Neural cell (in vitro differentiated cells): ENCODE measurements at regions not wholly inside any gene's neighbourhood (a gene's known extent, or its start where the extent isn't known, plus 50 kb on each side); places are given as distances from the start of the nearest gene placed in this dataset.

Experiments
- H2AFZ ChIP-seq: fragments of 200-600, 300-800 bp; sonication (generic), shearing (Covaris generic); 2 replicates; pipeline ENCODE4 v1.6.0; 2014; ENCODE audit warnings: low read depth, mild to moderate bottlenecking, antibody characterized with exemption, low read length, moderate library complexity
- H3F3A ChIP-seq: fragments of 200-600 bp; shearing (Covaris generic); 2 replicates; pipeline ENCODE4 v1.6.1; 2016; ENCODE audit warnings: mild to moderate bottlenecking, moderate library complexity, mixed read lengths, antibody characterized with exemption, low read length; ENCODE audit not compliant: insufficient read depth, poor library complexity, severe bottlenecking
- H3K27ac ChIP-seq: fragments of 200-600, 300-800 bp; sonication (generic), shearing (Covaris generic); 2 replicates; pipeline ENCODE4 v1.5.1; 2014; ENCODE audit warnings: mild to moderate bottlenecking, low read length, moderate library complexity
- H3K27me3 ChIP-seq: fragments of 300-800, 200-600 bp; sonication (generic), shearing (Covaris generic); 2 replicates; pipeline ENCODE4 v1.6.0; 2014; ENCODE audit warnings: mild to moderate bottlenecking, low read depth, low read length, moderate library complexity; ENCODE audit not compliant: insufficient read depth
- H3K36me3 ChIP-seq: fragments of 300-800, 200-600 bp; sonication (generic), shearing (Covaris generic); 2 replicates; pipeline ENCODE4 v1.5.1; 2014; ENCODE audit warnings: mild to moderate bottlenecking, antibody characterized with exemption, low read length, moderate library complexity; ENCODE audit not compliant: insufficient read depth
- H3K4me2 ChIP-seq: fragments of 300-800, 200-600 bp; sonication (generic), shearing (Covaris generic); 2 replicates; pipeline ENCODE4 v1.6.0; 2014; ENCODE audit warnings: mild to moderate bottlenecking, low read length
- H3K4me3 ChIP-seq: fragments of 300-800, 200-600 bp; sonication (generic), shearing (Covaris generic); 2 replicates; pipeline ENCODE4 v1.5.1; 2014; ENCODE audit warnings: mild to moderate bottlenecking, low read length, moderate library complexity
- H3K79me2 ChIP-seq: fragments of 200-600 bp; shearing (Covaris generic); replicated peaks from 2 replicates; pipeline ENCODE4 v1.6.0; 2014; ENCODE audit warnings: mild to moderate bottlenecking, low read length, moderate library complexity; ENCODE audit not compliant: insufficient read depth
- H3K9ac ChIP-seq: fragments of 300-800, 200-600 bp; sonication (generic), shearing (Covaris generic); 2 replicates; pipeline ENCODE4 v1.6.1; 2016; ENCODE audit warnings: mild to moderate bottlenecking, low read length, mixed read lengths
- H3K9me2 ChIP-seq: fragments of 200-600 bp; shearing (Covaris generic); 2 replicates; pipeline ENCODE4 v1.6.1; 2016; ENCODE audit warnings: mild to moderate bottlenecking, low read length, mixed read lengths; ENCODE audit not compliant: insufficient read depth
- H3K9me3 ChIP-seq: fragments of 200-600, 300-800 bp; sonication (generic), shearing (Covaris generic); 2 replicates; pipeline ENCODE4 v1.6.1; 2016; ENCODE audit warnings: mild to moderate bottlenecking, mixed run types, low read length, moderate library complexity, mixed read lengths
- H4K20me1 ChIP-seq: fragments of 200-600 bp; shearing (Covaris generic); 2 replicates; pipeline ENCODE4 v1.6.1; 2016; ENCODE audit warnings: mild to moderate bottlenecking, mixed run types; ENCODE audit not compliant: insufficient read depth
- EP300 ChIP-seq: fragments of 450-650 bp; conservative IDR thresholded peaks from 2 replicates; pipeline ENCODE4 v1.6.1; 2014; ENCODE audit warnings: antibody characterized with exemption, mild to moderate bottlenecking, moderate library complexity; ENCODE audit not compliant: poor library complexity, severe bottlenecking
- EZH2 ChIP-seq: fragments of 200-600, 300-800 bp; shearing (Covaris generic), sonication (generic); IDR thresholded peaks from 2 replicates; pipeline ENCODE4 v1.6.1; 2014; ENCODE audit warnings: antibody characterized with exemption, low read length, borderline replicate concordance, mild to moderate bottlenecking; ENCODE audit not compliant: insufficient read depth, poor library complexity, severe bottlenecking
- MXI1 ChIP-seq: fragments of 450-650 bp; conservative IDR thresholded peaks from 2 replicates; pipeline ENCODE4 v1.6.1; 2014; ENCODE audit warnings: antibody characterized with exemption, mild to moderate bottlenecking; ENCODE audit not compliant: poor library complexity, severe bottlenecking
- POLR2AphosphoS5 ChIP-seq: IDR thresholded peaks from 2 replicates; pipeline ENCODE4 v1.6.1; 2012
- RAD21 ChIP-seq: fragments of 450-650 bp; conservative IDR thresholded peaks from 2 replicates; pipeline ENCODE4 v1.6.1; 2014; ENCODE audit warnings: antibody characterized with exemption, mild to moderate bottlenecking, moderate library complexity
- SMC3 ChIP-seq: fragments of 450-650 bp; conservative IDR thresholded peaks from 2 replicates; pipeline ENCODE4 v1.6.1; 2014; ENCODE audit warnings: antibody characterized with exemption, mild to moderate bottlenecking, moderate library complexity; ENCODE audit not compliant: poor library complexity
- TAF1 ChIP-seq: IDR thresholded peaks from 2 replicates; pipeline ENCODE4 v1.6.1; 2012; ENCODE audit warnings: low read depth
- TF ChIP-seq, protein P1 (sequence below): fragments of 450-650 bp; IDR thresholded peaks from 2 replicates; pipeline ENCODE4 v1.5.1; 2014; ENCODE audit warnings: antibody characterized with exemption, mild to moderate bottlenecking, moderate library complexity; ENCODE audit not compliant: poor library complexity, severe bottlenecking
- TF ChIP-seq, protein P2 (sequence below): IDR thresholded peaks from 2 replicates; pipeline ENCODE4 v1.6.1; 2012; ENCODE audit warnings: borderline replicate concordance

DNA sequence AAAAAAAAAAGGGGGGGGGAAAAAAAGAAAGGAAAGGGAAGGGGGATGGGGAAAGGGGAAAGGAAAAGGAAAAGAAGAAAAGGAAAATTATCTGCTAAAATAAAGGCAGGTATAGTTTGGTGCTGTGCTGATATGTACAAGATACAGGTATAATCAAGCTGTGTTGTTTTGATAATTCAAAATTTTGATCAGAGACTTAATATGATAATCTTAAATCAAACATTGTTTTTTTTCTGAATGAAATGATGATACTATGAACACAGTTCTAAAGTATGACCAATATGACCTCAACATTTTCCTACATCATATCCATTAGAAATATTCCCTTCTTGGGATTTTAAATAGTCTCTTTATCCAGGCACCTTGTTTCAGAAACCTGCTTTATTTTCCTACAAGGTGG, 115.6 kb upstream of the TRPM3 start:
- Histone ChIP-seq H3K36me3 (no peaks in the 10 kb centered on the region), H3F3A (no peaks in the 10 kb centered on the region), H3K9me3 (no peaks in the 10 kb centered on the region), H3K4me2 (no peak overlapping the region), H3K9ac (no peak overlapping the region), H3K27ac (no peak overlapping the region), H2AFZ (no peak overlapping the region), H3K79me2 (no peaks in the 10 kb centered on the region), H3K9me2 (no peaks in the 10 kb centered on the region), H4K20me1 (no peaks in the 10 kb centered on the region), H3K27me3 (no peaks in the 10 kb centered on the region), H3K4me3 (no peak overlapping the region)
- TF ChIP-seq SMC3: no peak
- TF ChIP-seq RAD21: no peak
- TF ChIP-seq MXI1: no peak

DNA sequence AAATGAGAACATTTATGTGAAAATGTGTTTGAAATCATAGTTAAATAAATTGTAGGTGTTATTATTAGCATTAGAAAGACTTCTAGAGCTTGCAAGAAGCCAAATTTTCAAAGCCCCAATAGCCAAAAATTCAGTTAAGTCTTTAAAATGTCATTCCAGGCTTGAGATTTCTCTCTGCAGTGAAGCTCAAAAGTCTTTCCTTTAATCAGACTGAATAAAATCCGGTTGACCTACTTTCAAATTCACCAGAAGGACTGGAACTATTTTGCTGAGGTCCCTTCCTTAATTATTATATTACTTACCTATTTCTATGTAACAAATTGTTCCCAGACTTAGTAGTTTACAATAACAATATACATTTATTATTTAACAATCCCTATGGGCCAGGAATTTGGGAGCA, 112.2 kb upstream of the TRPM3 start:
- no peaks in the 10 kb centered on the region for H3F3A ChIP-seq
- no peak overlapping the region for H3K9ac ChIP-seq
- H3K4me2 ChIP-seq: no peak overlapping the region
- H3K79me2 ChIP-seq: no peaks in the 10 kb centered on the region
- no peaks in the 10 kb centered on the region for H3K27me3 ChIP-seq
- TF ChIP-seq, protein P1, sequence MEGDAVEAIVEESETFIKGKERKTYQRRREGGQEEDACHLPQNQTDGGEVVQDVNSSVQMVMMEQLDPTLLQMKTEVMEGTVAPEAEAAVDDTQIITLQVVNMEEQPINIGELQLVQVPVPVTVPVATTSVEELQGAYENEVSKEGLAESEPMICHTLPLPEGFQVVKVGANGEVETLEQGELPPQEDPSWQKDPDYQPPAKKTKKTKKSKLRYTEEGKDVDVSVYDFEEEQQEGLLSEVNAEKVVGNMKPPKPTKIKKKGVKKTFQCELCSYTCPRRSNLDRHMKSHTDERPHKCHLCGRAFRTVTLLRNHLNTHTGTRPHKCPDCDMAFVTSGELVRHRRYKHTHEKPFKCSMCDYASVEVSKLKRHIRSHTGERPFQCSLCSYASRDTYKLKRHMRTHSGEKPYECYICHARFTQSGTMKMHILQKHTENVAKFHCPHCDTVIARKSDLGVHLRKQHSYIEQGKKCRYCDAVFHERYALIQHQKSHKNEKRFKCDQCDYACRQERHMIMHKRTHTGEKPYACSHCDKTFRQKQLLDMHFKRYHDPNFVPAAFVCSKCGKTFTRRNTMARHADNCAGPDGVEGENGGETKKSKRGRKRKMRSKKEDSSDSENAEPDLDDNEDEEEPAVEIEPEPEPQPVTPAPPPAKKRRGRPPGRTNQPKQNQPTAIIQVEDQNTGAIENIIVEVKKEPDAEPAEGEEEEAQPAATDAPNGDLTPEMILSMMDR: no peak
- TF ChIP-seq, protein P2, sequence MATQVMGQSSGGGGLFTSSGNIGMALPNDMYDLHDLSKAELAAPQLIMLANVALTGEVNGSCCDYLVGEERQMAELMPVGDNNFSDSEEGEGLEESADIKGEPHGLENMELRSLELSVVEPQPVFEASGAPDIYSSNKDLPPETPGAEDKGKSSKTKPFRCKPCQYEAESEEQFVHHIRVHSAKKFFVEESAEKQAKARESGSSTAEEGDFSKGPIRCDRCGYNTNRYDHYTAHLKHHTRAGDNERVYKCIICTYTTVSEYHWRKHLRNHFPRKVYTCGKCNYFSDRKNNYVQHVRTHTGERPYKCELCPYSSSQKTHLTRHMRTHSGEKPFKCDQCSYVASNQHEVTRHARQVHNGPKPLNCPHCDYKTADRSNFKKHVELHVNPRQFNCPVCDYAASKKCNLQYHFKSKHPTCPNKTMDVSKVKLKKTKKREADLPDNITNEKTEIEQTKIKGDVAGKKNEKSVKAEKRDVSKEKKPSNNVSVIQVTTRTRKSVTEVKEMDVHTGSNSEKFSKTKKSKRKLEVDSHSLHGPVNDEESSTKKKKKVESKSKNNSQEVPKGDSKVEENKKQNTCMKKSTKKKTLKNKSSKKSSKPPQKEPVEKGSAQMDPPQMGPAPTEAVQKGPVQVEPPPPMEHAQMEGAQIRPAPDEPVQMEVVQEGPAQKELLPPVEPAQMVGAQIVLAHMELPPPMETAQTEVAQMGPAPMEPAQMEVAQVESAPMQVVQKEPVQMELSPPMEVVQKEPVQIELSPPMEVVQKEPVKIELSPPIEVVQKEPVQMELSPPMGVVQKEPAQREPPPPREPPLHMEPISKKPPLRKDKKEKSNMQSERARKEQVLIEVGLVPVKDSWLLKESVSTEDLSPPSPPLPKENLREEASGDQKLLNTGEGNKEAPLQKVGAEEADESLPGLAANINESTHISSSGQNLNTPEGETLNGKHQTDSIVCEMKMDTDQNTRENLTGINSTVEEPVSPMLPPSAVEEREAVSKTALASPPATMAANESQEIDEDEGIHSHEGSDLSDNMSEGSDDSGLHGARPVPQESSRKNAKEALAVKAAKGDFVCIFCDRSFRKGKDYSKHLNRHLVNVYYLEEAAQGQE: no peak
- TF ChIP-seq RAD21: no peak
- TF ChIP-seq SMC3: no peak
- no peak for TF ChIP-seq TAF1
- TF ChIP-seq MXI1: no peak
- no peak for TF ChIP-seq EP300
- no peak for TF ChIP-seq POLR2AphosphoS5
- no peak for TF ChIP-seq EZH2
- H3K27ac ChIP-seq: no peak overlapping the region
- H3K4me3 ChIP-seq: no peak overlapping the region
- H3K36me3 ChIP-seq: no peaks in the 10 kb centered on the region
- no peaks in the 10 kb centered on the region for H4K20me1 ChIP-seq
- H2AFZ ChIP-seq: no peak overlapping the region
- no peaks in the 10 kb centered on the region for H3K9me2 ChIP-seq
- no peaks in the 10 kb centered on the region for H3K9me3 ChIP-seq

DNA sequence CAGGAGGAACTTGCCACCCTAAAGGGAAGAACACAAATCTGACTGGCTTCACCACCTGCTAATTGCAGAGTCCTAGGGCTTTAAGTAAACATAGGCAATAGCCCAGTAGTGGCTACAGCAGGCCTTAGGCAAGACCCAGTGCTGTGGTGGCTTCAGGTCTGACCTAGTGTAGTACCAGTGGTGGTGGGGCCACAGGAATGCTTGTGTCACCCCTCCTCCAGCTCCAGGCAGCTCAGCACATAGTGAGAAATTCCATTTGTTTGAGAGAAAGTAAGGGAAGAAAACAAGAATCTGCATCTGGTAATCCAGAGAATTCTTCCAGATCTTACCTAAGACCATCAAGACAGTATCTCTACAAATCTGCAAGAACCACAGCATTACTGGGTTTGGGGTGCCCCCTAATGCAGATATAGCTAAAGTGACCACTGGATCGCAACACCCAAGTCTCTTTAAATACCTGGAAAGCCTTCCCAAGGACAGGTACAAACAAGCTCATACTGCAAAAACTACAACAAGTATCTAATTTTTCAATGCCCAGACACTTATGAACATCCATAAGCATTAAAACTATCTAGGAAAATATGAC, 102.6 kb upstream of the TRPM3 start:
- no peaks in the 10 kb centered on the region for H3K9me3 ChIP-seq
- no peak overlapping the region for H2AFZ ChIP-seq
- H3K9me2 ChIP-seq: no peaks in the 10 kb centered on the region
- no peak overlapping the region for H3K27ac ChIP-seq
- no peaks in the 10 kb centered on the region for H3K36me3 ChIP-seq
- H3K4me3 ChIP-seq: no peak overlapping the region
- H3K4me2 ChIP-seq: no peak overlapping the region
- H4K20me1 ChIP-seq: no peaks in the 10 kb centered on the region
- no peaks in the 10 kb centered on the region for H3F3A ChIP-seq
- no peak for TF ChIP-seq EZH2
- no peak for TF ChIP-seq POLR2AphosphoS5
- TF ChIP-seq, protein P1: no peak
- no peak for TF ChIP-seq RAD21
- TF ChIP-seq, protein P2: no peak
- no peak for TF ChIP-seq EP300
- TF ChIP-seq TAF1: no peak
- TF ChIP-seq SMC3: no peak
- no peak for TF ChIP-seq MXI1
- H3K9ac ChIP-seq: no peak overlapping the region
- H3K27me3 ChIP-seq: no peaks in the 10 kb centered on the region
- no peaks in the 10 kb centered on the region for H3K79me2 ChIP-seq
